NCI-H460 (cell line): ENCODE measurements at regions not wholly inside any gene's neighbourhood (a gene's known extent, or its start where the extent isn't known, plus 50 kb on each side); places are given as distances from the start of the nearest gene placed in this dataset.
"Not testable (repeated sequence)": the region's sequence is repeated elsewhere in the genome, so short reads cannot be mapped to it uniquely, and the experiment has no call there.

Experiments
- DNase-seq: peaks from one replicate; pipeline ENCODE4 v3.0.0-alpha.2; 2016; ENCODE audit warnings: low read depth; ENCODE audit errors: extremely low read depth

GRCh38 chr17:51347851-51348584 is 87.7 kb downstream of the UTP18 start:
- no peak for DNase-seq

GRCh38 chr17:51351080-51351479 is 90.7 kb downstream of the UTP18 start:
- no peak for DNase-seq

GRCh38 chr17:51351890-51352289 is 91.5 kb downstream of the UTP18 start:
- DNase-seq, result no peak

GRCh38 chr17:51352798-51353197 is 92.5 kb downstream of the UTP18 start:
- DNase-seq, result no peak

GRCh38 chr17:51353296-51353695 is 93.0 kb downstream of the UTP18 start:
- DNase-seq, result no peak

GRCh38 chr17:51354936-51355335 is 94.6 kb downstream of the UTP18 start:
- no peak for DNase-seq

GRCh38 chr17:51355441-51356410 is 95.4 kb downstream of the UTP18 start:
- no peak for DNase-seq

- DNase-seq, result no peak
Measured at GRCh38 chr17:51359055-51359454, 98.7 kb downstream of the UTP18 start.

GRCh38 chr17:51362811-51363585 is 102.7 kb downstream of the UTP18 start:
- no peak for DNase-seq

- DNase-seq, result no peak
Measured at GRCh38 chr17:51365090-51365489, 104.7 kb downstream of the UTP18 start.

GRCh38 chr17:51366866-51367265 is 106.5 kb downstream of the UTP18 start:
- no peak for DNase-seq

- DNase-seq, result not testable (repeated sequence)
Measured at GRCh38 chr17:51367836-51368235, 107.5 kb downstream of the UTP18 start.

GRCh38 chr17:51371732-51372151 is 111.4 kb downstream of the UTP18 start:
- DNase-seq, result peak; percentile 62

GRCh38 chr17:51372345-51373004 is 112.1 kb downstream of the UTP18 start:
- DNase-seq, result peak; percentile 42

GRCh38 chr17:51373489-51374152 is 113.3 kb downstream of the UTP18 start:
- no peak for DNase-seq

GRCh38 chr17:51374209-51374608 is 113.9 kb downstream of the UTP18 start:
- no peak for DNase-seq

GRCh38 chr17:51375771-51376170 is 115.4 kb downstream of the UTP18 start:
- no peak for DNase-seq

- no peak for DNase-seq
Measured at GRCh38 chr17:51376739-51377138, 116.4 kb downstream of the UTP18 start.

- no peak for DNase-seq
Measured at GRCh38 chr17:51381262-51381661, 120.9 kb downstream of the UTP18 start.

- DNase-seq, result no peak
Measured at GRCh38 chr17:51385208-51385607, 124.9 kb downstream of the UTP18 start.
